SIG-M5 treated with dmso at 0.1 percent for 504 hours (cell line): ENCODE measurements at regions not wholly inside any gene's neighbourhood (a gene's known extent, or its start where the extent isn't known, plus 50 kb on each side); places are given as distances from the start of the nearest gene placed in this dataset.
A peak's percentile ranks its signal among the peaks of the same experiment; 100 is the strongest.
"Not testable (repeated sequence)": the region's sequence is repeated elsewhere in the genome, so short reads cannot be mapped to it uniquely, and the experiment has no call there.

Source experiments
- DNase-seq: peaks from one replicate; lab custom pipeline; 2025; ENCODE audit not compliant: unreplicated experiment; lab: John Stamatoyannopoulos, UW

- no peak for DNase-seq
These were observed 535.1 kb downstream of the TMEM135 start for GRCh38 chr11:87572881-87573280.

GRCh38 chr11:87560352-87560751 lies 522.6 kb downstream of the TMEM135 start:
- peak; percentile 12 for DNase-seq

GRCh38 chr11:87559852-87560251 lies 522.1 kb downstream of the TMEM135 start:
- not testable (repeated sequence) for DNase-seq

- DNase-seq, result no peak
These were observed 517.4 kb downstream of the TMEM135 start for GRCh38 chr11:87555101-87555500.

- DNase-seq, result no peak
These were observed 511.1 kb downstream of the TMEM135 start for GRCh38 chr11:87548797-87549196.

- no peak for DNase-seq
These were observed 508.1 kb downstream of the TMEM135 start for GRCh38 chr11:87545858-87546257.

GRCh38 chr11:87539596-87539995 lies 501.9 kb downstream of the TMEM135 start:
- DNase-seq, result no peak

- no peak for DNase-seq
These were observed 498.8 kb downstream of the TMEM135 start for GRCh38 chr11:87536565-87536964.

GRCh38 chr11:87536016-87536415 lies 498.3 kb downstream of the TMEM135 start:
- DNase-seq, result no peak

GRCh38 chr11:87535513-87535912 lies 497.8 kb downstream of the TMEM135 start:
- DNase-seq, result no peak

- DNase-seq, result not testable (repeated sequence)
These were observed 494.1 kb downstream of the TMEM135 start for GRCh38 chr11:87531835-87532234.

- no peak for DNase-seq
These were observed 491.8 kb downstream of the TMEM135 start for GRCh38 chr11:87529486-87529885.

- DNase-seq, result no peak
These were observed 491.0 kb downstream of the TMEM135 start for GRCh38 chr11:87528752-87529151.

- DNase-seq, result no peak
These were observed 485.5 kb downstream of the TMEM135 start for GRCh38 chr11:87523276-87523675.

GRCh38 chr11:87518266-87518665 lies 480.5 kb downstream of the TMEM135 start:
- no peak for DNase-seq

- no peak for DNase-seq
These were observed 479.6 kb downstream of the TMEM135 start for GRCh38 chr11:87517351-87517750.

- not testable (repeated sequence) for DNase-seq
These were observed 470.0 kb downstream of the TMEM135 start for GRCh38 chr11:87507722-87508121.

- not testable (repeated sequence) for DNase-seq
These were observed 469.2 kb downstream of the TMEM135 start for GRCh38 chr11:87506946-87507345.

GRCh38 chr11:87501388-87501787 lies 463.7 kb downstream of the TMEM135 start:
- DNase-seq, result no peak

GRCh38 chr11:87494936-87495335 lies 457.2 kb downstream of the TMEM135 start:
- not testable (repeated sequence) for DNase-seq

- DNase-seq, result not testable (repeated sequence)
These were observed 456.3 kb downstream of the TMEM135 start for GRCh38 chr11:87494026-87494425.

GRCh38 chr11:87493516-87493915 lies 455.8 kb downstream of the TMEM135 start:
- DNase-seq, result no peak

- DNase-seq, result no peak
These were observed 453.6 kb downstream of the TMEM135 start for GRCh38 chr11:87491381-87491780.

GRCh38 chr11:87490671-87491070 lies 452.9 kb downstream of the TMEM135 start:
- DNase-seq, result no peak
